ENCODE measurements at regions not wholly inside any gene's neighbourhood (a gene's known extent, or its start where the extent isn't known, plus 50 kb on each side); places are given as distances from the start of the nearest gene placed in this dataset.
"Not testable (repeated sequence)": the region's sequence is repeated elsewhere in the genome, so short reads cannot be mapped to it uniquely, and the experiment has no call there.

- no peak overlapping the region for H3K27ac ChIP-seq (ENCODE audit: poor library complexity, severe bottlenecking)
- H3K4me3 ChIP-seq (ENCODE audit: severe bottlenecking), result no peak overlapping the region
- TF ChIP-seq CTCF (IDR thresholded peaks at IDR 0.05; ENCODE audit: poor library complexity, severe bottlenecking), result no peak
- H3K4me1 ChIP-seq (ENCODE audit: insufficient read depth, poor library complexity, severe bottlenecking), result peaks cover 7% of the 10 kb centered on the region
- no peaks in the 10 kb centered on the region for H3K36me3 ChIP-seq (ENCODE audit: low read depth)
- H3K9me3 ChIP-seq (ENCODE audit: severe bottlenecking), result no peaks in the 10 kb centered on the region
- H3K27me3 ChIP-seq (ENCODE audit: insufficient read depth, poor library complexity, severe bottlenecking), result no peaks in the 10 kb centered on the region
- DNase-seq (ENCODE audit: low spot score) (no peak), ATAC-seq (ENCODE audit: low read depth) (no peak)
Observed at GRCh38 chr1:199944986-199945385, 82.5 kb upstream of the NR5A2 start.

- no peak for TF ChIP-seq CTCF (IDR thresholded peaks at IDR 0.05; ENCODE audit: poor library complexity, severe bottlenecking)
- no peaks in the 10 kb centered on the region for H3K27me3 ChIP-seq (ENCODE audit: insufficient read depth, poor library complexity, severe bottlenecking)
- ATAC-seq (ENCODE audit: low read depth) (no peak), DNase-seq (ENCODE audit: low spot score) (no peak)
- no peak overlapping the region for H3K4me3 ChIP-seq (ENCODE audit: severe bottlenecking)
- H3K27ac ChIP-seq (ENCODE audit: poor library complexity, severe bottlenecking), result no peak overlapping the region
- peaks cover 7% of the 10 kb centered on the region for H3K4me1 ChIP-seq (ENCODE audit: insufficient read depth, poor library complexity, severe bottlenecking)
- H3K36me3 ChIP-seq (ENCODE audit: low read depth), result no peaks in the 10 kb centered on the region
- H3K9me3 ChIP-seq (ENCODE audit: severe bottlenecking), result no peaks in the 10 kb centered on the region
Observed at GRCh38 chr1:199945591-199945990, 81.9 kb upstream of the NR5A2 start.

- no peak for DNase-seq (ENCODE audit: low spot score)
- Histone ChIP-seq H3K27me3 (ENCODE audit: insufficient read depth, poor library complexity, severe bottlenecking) (no peaks in the 10 kb centered on the region), H3K36me3 (ENCODE audit: low read depth) (no peaks in the 10 kb centered on the region), H3K9me3 (ENCODE audit: severe bottlenecking) (no peaks in the 10 kb centered on the region), H3K4me3 (ENCODE audit: severe bottlenecking) (no peak overlapping the region), H3K27ac (ENCODE audit: poor library complexity, severe bottlenecking) (no peak overlapping the region), H3K4me1 (ENCODE audit: insufficient read depth, poor library complexity, severe bottlenecking) (peaks cover 7% of the 10 kb centered on the region)
- TF ChIP-seq CTCF (IDR thresholded peaks at IDR 0.05; ENCODE audit: poor library complexity, severe bottlenecking), result no peak
- ATAC-seq (ENCODE audit: low read depth), result no peak
Observed at GRCh38 chr1:199946305-199947155, 81.0 kb upstream of the NR5A2 start.

- Histone ChIP-seq H3K36me3 (ENCODE audit: low read depth) (no peaks in the 10 kb centered on the region), H3K27me3 (ENCODE audit: insufficient read depth, poor library complexity, severe bottlenecking) (no peaks in the 10 kb centered on the region), H3K4me3 (ENCODE audit: severe bottlenecking) (no peak overlapping the region), H3K27ac (ENCODE audit: poor library complexity, severe bottlenecking) (no peak overlapping the region), H3K9me3 (ENCODE audit: severe bottlenecking) (no peaks in the 10 kb centered on the region), H3K4me1 (ENCODE audit: insufficient read depth, poor library complexity, severe bottlenecking) (peaks cover 7% of the 10 kb centered on the region)
- peak; percentile 58 for ATAC-seq (ENCODE audit: low read depth)
- TF ChIP-seq CTCF (IDR thresholded peaks at IDR 0.05; ENCODE audit: poor library complexity, severe bottlenecking), result no peak
- DNase-seq (ENCODE audit: low spot score), result no peak
Observed at GRCh38 chr1:199948587-199949280, 78.8 kb upstream of the NR5A2 start.

- H3K9me3 ChIP-seq (ENCODE audit: severe bottlenecking); H3K4me1 ChIP-seq (ENCODE audit: insufficient read depth, poor library complexity, severe bottlenecking); H3K27ac ChIP-seq (ENCODE audit: poor library complexity, severe bottlenecking); ATAC-seq (ENCODE audit: low read depth); H3K27me3 ChIP-seq (ENCODE audit: insufficient read depth, poor library complexity, severe bottlenecking); H3K4me3 ChIP-seq (ENCODE audit: severe bottlenecking); H3K36me3 ChIP-seq (ENCODE audit: low read depth); DNase-seq (ENCODE audit: low spot score): not testable (repeated sequence)
Observed at GRCh38 chr1:199951005-199951404, 76.5 kb upstream of the NR5A2 start.
